Ovary (tissue), 7 donors: ENCODE measurements at regions not wholly inside any gene's neighbourhood (a gene's known extent, or its start where the extent isn't known, plus 50 kb on each side); places are given as distances from the start of the nearest gene placed in this dataset.

ENCODE experiments used
- DNase-seq, 5 donors: peaks; one replicate each; pipeline ENCODE4 v3.0.0-alpha.2; 2019 to 2020
- H3K27ac ChIP-seq, 2 donors: fragments of 200-600 bp; one replicate each; pipeline versions ENCODE4 v1.5.1 to v1.8.0; 2019 to 2022
- H3K27me3 ChIP-seq: fragments of 200-600 bp; one replicate; pipeline ENCODE4 v1.8.0; 2022
- H3K36me3 ChIP-seq: fragments of 200-600 bp; sonication (generic); one replicate; pipeline ENCODE4 v1.5.1; 2019
- H3K4me1 ChIP-seq: one replicate; pipeline ENCODE4 v1.8.1; 2013; ENCODE audit warnings: mild to moderate bottlenecking, moderate library complexity; ENCODE audit not compliant: insufficient read depth
- H3K4me3 ChIP-seq: fragments of 200-600 bp; sonication (generic); one replicate; pipeline ENCODE4 v1.5.1; 2017
- H3K9me3 ChIP-seq, 2 donors: fragments of 200-600 bp in 1 of 2; sonication (generic) in 1 of 2; one replicate each; pipeline versions ENCODE4 v1.5.1 to v1.8.1; 2013 to 2019; ENCODE audit warnings: mild to moderate bottlenecking in 1 of 2, moderate library complexity in 1 of 2
- CTCF ChIP-seq, 3 donors: fragments of 450-650 bp in 2 of 3; fragments of 200-600 bp in 1 of 3; IDR thresholded peaks; one replicate each; pipeline versions ENCODE4 v1.5.1 to v1.8.0; 2016 to 2022; ENCODE audit warnings: antibody characterized with exemption in 3 of 3, mild to moderate bottlenecking in 1 of 3
- EP300 ChIP-seq: sonication (generic); formaldehyde crosslinking; IDR thresholded peaks from one replicate; pipeline ENCODE4 v1.6.1; 2017; ENCODE audit warnings: antibody characterized with exemption
- POLR2A ChIP-seq: fragments of 450-650 bp; IDR thresholded peaks from one replicate; pipeline ENCODE4 v1.6.1; 2017; ENCODE audit warnings: antibody characterized with exemption, mild to moderate bottlenecking, moderate library complexity
- WGBS, 3 donors: extraction: QIAGEN DNeasy Blood & Tissue Kit in 1 of 3; methylation state at CpG; one replicate each; pipeline versions ENCODE4 v1.1.5 to v1.1.7; 2013 to 2017; 5-methylcytosine and 5-hydroxymethylcytosine counted together
- intact Hi-C, 4 donors: fragments of 100-400 bp; cut with DNase I; formaldehyde crosslinking; loops; one replicate each; pipeline versions ENCODE4 v1.11.0 to v1.15.1; 2022 to 2023
- donor health status: DM: no; HTN: no; CAD: no; lungs with moderate emphysema.
- donor health status: DM: no; HTN: no; CAD: no.
- donor health status: Bipolar disorder and iron deficiency.
- donor health status: DM: no; HTN: no; CAD: no.
- donor health status: DM: yes; HTN: yes; CAD: no.

GRCh38 chr10:27399871-27400270 lies 104.2 kb upstream of the RAB18 start:
- DNase-seq: no peak
- TF ChIP-seq EP300 (no peak), POLR2A (no peak), CTCF (IDR thresholded peaks at IDR 0.05) (no peak)
- intact Hi-C loops: no loop called here
- Histone ChIP-seq H3K36me3 (no peaks in the 10 kb centered on the region), H3K27ac (no peak overlapping the region), H3K4me1 (no peaks in the 10 kb centered on the region), H3K4me3 (no peak overlapping the region), H3K27me3 (no peaks in the 10 kb centered on the region), H3K9me3 (no peaks in the 10 kb centered on the region)
- 0 to 96% (median 74%) methylated on average over 1 of the region's 1 CpG for WGBS, 3 donors

GRCh38 chr10:27393961-27394360 lies 110.1 kb upstream of the RAB18 start:
- 81 to 85% (median 84%) methylated on average over 4 of the region's 4 CpGs for WGBS, 3 donors
- no peaks in the 10 kb centered on the region for H3K27me3 ChIP-seq
- intact Hi-C loops: no loop called here
- no peak overlapping the region for H3K4me3 ChIP-seq
- no peak for TF ChIP-seq EP300
- TF ChIP-seq CTCF (IDR thresholded peaks at IDR 0.05): no peak
- TF ChIP-seq POLR2A: no peak
- no peaks in the 10 kb centered on the region for H3K9me3 ChIP-seq
- no peak for DNase-seq
- no peak overlapping the region for H3K27ac ChIP-seq
- H3K4me1 ChIP-seq: no peaks in the 10 kb centered on the region
- H3K36me3 ChIP-seq: no peaks in the 10 kb centered on the region

GRCh38 chr10:27392606-27393005 lies 111.5 kb upstream of the RAB18 start:
- Histone ChIP-seq H3K4me3 (no peak overlapping the region), H3K27ac (no peak overlapping the region), H3K27me3 (no peaks in the 10 kb centered on the region), H3K9me3 (no peaks in the 10 kb centered on the region), H3K4me1 (no peaks in the 10 kb centered on the region), H3K36me3 (no peaks in the 10 kb centered on the region)
- no peak for TF ChIP-seq POLR2A
- TF ChIP-seq CTCF (IDR thresholded peaks at IDR 0.05): no peak
- TF ChIP-seq EP300: no peak
- DNase-seq: no peak
- intact Hi-C loops: no loop called here
- WGBS, 3 donors: 90 to 97% (median 90%) methylated on average over 2 of the region's 2 CpGs

- no peaks in the 10 kb centered on the region for H3K36me3 ChIP-seq
- no peak overlapping the region for H3K27ac ChIP-seq
- H3K4me1 ChIP-seq: no peaks in the 10 kb centered on the region
- no peak overlapping the region for H3K4me3 ChIP-seq
- no peak for TF ChIP-seq EP300
- TF ChIP-seq POLR2A: no peak
- TF ChIP-seq CTCF (IDR thresholded peaks at IDR 0.05): no peak
- no peaks in the 10 kb centered on the region for H3K27me3 ChIP-seq
- 62 to 86% (median 64%) methylated on average over 2 of the region's 2 CpGs for WGBS, 3 donors
- intact Hi-C loops: no loop called here
- no peaks in the 10 kb centered on the region for H3K9me3 ChIP-seq
- no peak for DNase-seq
Observed at GRCh38 chr10:27391916-27392315, 112.2 kb upstream of the RAB18 start.

GRCh38 chr10:27391325-27391724 lies 112.8 kb upstream of the RAB18 start:
- Histone ChIP-seq H3K27ac (no peak overlapping the region), H3K4me1 (no peaks in the 10 kb centered on the region), H3K36me3 (no peaks in the 10 kb centered on the region), H3K9me3 (no peaks in the 10 kb centered on the region), H3K4me3 (no peak overlapping the region), H3K27me3 (no peaks in the 10 kb centered on the region)
- intact Hi-C loops: no loop called here
- TF ChIP-seq POLR2A (no peak), EP300 (no peak), CTCF (IDR thresholded peaks at IDR 0.05) (no peak)
- no peak for DNase-seq
- 85 to 90% (median 87%) methylated on average over 1 of the region's 1 CpG for WGBS, 3 donors
